SK-N-SH (cell line): ENCODE measurements at regions not wholly inside any gene's neighbourhood (a gene's known extent, or its start where the extent isn't known, plus 50 kb on each side); places are given as distances from the start of the nearest gene placed in this dataset.

Experiments
- CTCF ChIA-PET: fragments of 300-600, 350-600 bp; formaldehyde crosslinking; extraction: SDS; loops from one replicate; lab custom pipeline; 2021; lab: Yijun Ruan, JAX
- POLR2A ChIA-PET: fragments of 350-600 bp; sonication (Branson Sonifier 250); formaldehyde crosslinking; extraction: SDS; loops from one replicate; lab custom pipeline; 2020; ENCODE audit warnings: antibody characterized with exemption, inconsistent platforms; lab: Yijun Ruan, JAX
- DNase-seq: peaks from one replicate; pipeline ENCODE4 v3.0.0; 2012
- H2AFZ ChIP-seq: fragments of 200-600 bp; sonication (generic); 2 replicates; pipeline ENCODE4 v1.8.1; 2016; ENCODE audit warnings: antibody characterized with exemption, mild to moderate bottlenecking, low read depth
- H3F3A ChIP-seq: fragments of 200-600 bp; sonication (generic); replicated peaks from 2 replicates; pipeline ENCODE3; 2016; ENCODE audit warnings: antibody characterized with exemption, mild to moderate bottlenecking; ENCODE audit not compliant: insufficient read depth
- H3K27ac ChIP-seq, 2 experiments: fragments of 200-500 bp in 1 of 2; fragments of 200-600 bp in 1 of 2; sonication (Bioruptor generic) in 1 of 2; sonication (generic), shearing (Covaris generic) in 1 of 2; 2 replicates each; pipeline versions ENCODE4 v1.5.1 to v1.6.1; 2014 to 2016; ENCODE audit warnings: low read depth in 2 of 2, inconsistent platforms in 1 of 2, low read length in 1 of 2, mild to moderate bottlenecking in 1 of 2, mixed read lengths in 1 of 2
- H3K27me3 ChIP-seq: fragments of 200-600 bp; sonication (generic), shearing (Covaris generic); 2 replicates; pipeline ENCODE4 v1.6.1; 2016; ENCODE audit warnings: mixed run types; ENCODE audit not compliant: insufficient read depth
- H3K36me3 ChIP-seq, 2 experiments: fragments of 200-500 bp in 1 of 2; fragments of 200-600 bp in 1 of 2; sonication (Bioruptor generic) in 1 of 2; sonication (generic) in 1 of 2; replicated peaks in 1 of 2; 2 replicates each; pipeline versions ENCODE3 to v1.5.1; 2014 to 2016; ENCODE audit warnings: low read length in 1 of 2, mild to moderate bottlenecking in 1 of 2; ENCODE audit not compliant: insufficient read depth in 2 of 2, control insufficient read depth in 1 of 2
- H3K4me1 ChIP-seq, 2 experiments: fragments of 200-500 bp in 1 of 2; fragments of 200-600 bp in 1 of 2; sonication (Bioruptor generic) in 1 of 2; sonication (generic), shearing (Covaris generic) in 1 of 2; 2 replicates each; pipeline versions ENCODE4 v1.5.1 to v1.6.1; 2014 to 2016; ENCODE audit warnings: low read depth in 1 of 2, low read length in 1 of 2, mixed run types in 1 of 2; ENCODE audit not compliant: insufficient read depth in 2 of 2, control insufficient read depth in 1 of 2
- H3K4me2 ChIP-seq: fragments of 200-600 bp; sonication (generic), shearing (Covaris generic); 2 replicates; pipeline ENCODE4 v1.6.1; 2017; ENCODE audit warnings: mixed run types
- H3K4me3 ChIP-seq, 2 experiments: fragments of 200-500 bp in 1 of 2; fragments of 200-600 bp in 1 of 2; sonication (Bioruptor generic) in 1 of 2; sonication (generic), shearing (Covaris generic) in 1 of 2; 2 replicates each; pipeline versions ENCODE4 v1.5.1 to v1.8.1; 2014 to 2016; ENCODE audit warnings: low read depth in 2 of 2, inconsistent platforms in 1 of 2, low read length in 1 of 2, mild to moderate bottlenecking in 1 of 2, mixed read lengths in 1 of 2, moderate library complexity in 1 of 2
- H3K79me2 ChIP-seq: fragments of 200-600 bp; sonication (generic); 2 replicates; pipeline ENCODE4 v1.8.1; 2017; ENCODE audit warnings: mild to moderate bottlenecking; ENCODE audit not compliant: insufficient read depth
- H3K9ac ChIP-seq: fragments of 200-600 bp; sonication (generic); 2 replicates; pipeline ENCODE4 v1.6.1; 2017; ENCODE audit warnings: mixed run types
- H3K9me2 ChIP-seq: fragments of 200-600 bp; sonication (generic); 2 replicates; pipeline ENCODE4 v1.6.1; 2017; ENCODE audit warnings: mixed run types
- H3K9me3 ChIP-seq: fragments of 200-600 bp; sonication (generic); 2 replicates; pipeline ENCODE4 v1.6.1; 2017; ENCODE audit warnings: mixed run types, mild to moderate bottlenecking, moderate library complexity
- H4K20me1 ChIP-seq: fragments of 200-600 bp; sonication (generic); 2 replicates; pipeline ENCODE4 v1.6.1; 2017; ENCODE audit warnings: mild to moderate bottlenecking, mixed run types; ENCODE audit not compliant: insufficient read depth
- ELF1 ChIP-seq: IDR thresholded peaks from 2 replicates; pipeline ENCODE4 v1.4.0; 2012
- EP300 ChIP-seq, 2 experiments: IDR thresholded peaks; 2 replicates each; pipeline versions ENCODE4 v1.4.0 to v1.6.1; 2012; ENCODE audit warnings: borderline replicate concordance in 1 of 2, low read depth in 1 of 2, low read length in 1 of 2
- FOSL2 ChIP-seq: IDR thresholded peaks from 2 replicates; pipeline ENCODE4 v1.4.0; 2012; ENCODE audit warnings: low read depth, mild to moderate bottlenecking, moderate library complexity, borderline replicate concordance
- MEF2A ChIP-seq: IDR thresholded peaks from 2 replicates; pipeline ENCODE4 v1.4.0; 2012; ENCODE audit warnings: low read depth, borderline replicate concordance
- NFIC ChIP-seq: IDR thresholded peaks from 2 replicates; pipeline ENCODE4 v1.4.0; 2012; ENCODE audit warnings: borderline replicate concordance
- RAD21 ChIP-seq: IDR thresholded peaks from 2 replicates; pipeline ENCODE4 v1.6.1; 2012; ENCODE audit warnings: mild to moderate bottlenecking, low read length
- RCOR1 ChIP-seq: fragments of 150-350 bp; IDR thresholded peaks from 2 replicates; pipeline ENCODE4 v1.6.1; 2017; ENCODE audit warnings: antibody characterized with exemption, low read length
- SMC3 ChIP-seq: IDR thresholded peaks from 2 replicates; pipeline ENCODE4 v1.6.1; 2012; ENCODE audit warnings: low read depth, low read length, improper control_type of control experiment
- TAF1 ChIP-seq: IDR thresholded peaks from 2 replicates; pipeline ENCODE4 v1.6.1; 2012; ENCODE audit warnings: low read depth, mild to moderate bottlenecking, low read length, moderate library complexity, borderline replicate concordance
- TCF12 ChIP-seq: IDR thresholded peaks from 2 replicates; pipeline ENCODE4 v1.4.0; 2012
- TEAD4 ChIP-seq: IDR thresholded peaks from 2 replicates; pipeline ENCODE4 v1.4.0; 2012; ENCODE audit warnings: mild to moderate bottlenecking, borderline replicate concordance; ENCODE audit not compliant: insufficient read depth
- WGBS: methylation state at CpG from one replicate; pipeline ENCODE4 v1.1.6; 2017; ENCODE audit warnings: low lambda C conversion rate; 5-methylcytosine and 5-hydroxymethylcytosine counted together
- TF ChIP-seq, protein P1 (sequence below): IDR thresholded peaks from 2 replicates; pipeline ENCODE4 v1.6.1; 2012; ENCODE audit warnings: mild to moderate bottlenecking, low read depth, low read length, moderate library complexity
- TF ChIP-seq, protein P2 (sequence below): IDR thresholded peaks from 2 replicates; pipeline ENCODE4; 2012
- TF ChIP-seq, protein P3 (sequence below): fragments of 150-350 bp; IDR thresholded peaks from 2 replicates; pipeline ENCODE4 v1.6.1; 2017; ENCODE audit warnings: antibody characterized with exemption, low read length, low read depth, borderline replicate concordance

DNA sequence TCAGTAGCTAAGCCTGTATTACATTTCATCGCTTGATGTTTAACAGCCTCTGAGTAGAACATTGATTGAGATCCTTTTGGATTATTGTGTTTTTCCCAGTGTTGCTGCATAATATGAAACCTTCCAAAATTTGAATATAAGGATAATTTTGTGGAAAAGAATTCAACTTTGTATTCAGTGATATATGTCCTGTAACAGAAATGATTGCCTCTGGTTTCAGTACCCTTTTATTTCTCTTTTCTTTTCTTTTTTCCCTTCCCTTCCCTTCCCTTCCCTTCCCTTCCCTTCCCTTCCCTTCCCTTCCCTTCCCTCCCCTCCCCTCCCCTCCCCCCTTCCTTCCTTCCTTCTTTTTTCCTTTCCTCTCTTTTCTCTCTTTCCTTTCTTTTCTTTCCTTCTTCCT lies 74.6 kb downstream of the UTRN start (continued):
- TF ChIP-seq, protein P1, sequence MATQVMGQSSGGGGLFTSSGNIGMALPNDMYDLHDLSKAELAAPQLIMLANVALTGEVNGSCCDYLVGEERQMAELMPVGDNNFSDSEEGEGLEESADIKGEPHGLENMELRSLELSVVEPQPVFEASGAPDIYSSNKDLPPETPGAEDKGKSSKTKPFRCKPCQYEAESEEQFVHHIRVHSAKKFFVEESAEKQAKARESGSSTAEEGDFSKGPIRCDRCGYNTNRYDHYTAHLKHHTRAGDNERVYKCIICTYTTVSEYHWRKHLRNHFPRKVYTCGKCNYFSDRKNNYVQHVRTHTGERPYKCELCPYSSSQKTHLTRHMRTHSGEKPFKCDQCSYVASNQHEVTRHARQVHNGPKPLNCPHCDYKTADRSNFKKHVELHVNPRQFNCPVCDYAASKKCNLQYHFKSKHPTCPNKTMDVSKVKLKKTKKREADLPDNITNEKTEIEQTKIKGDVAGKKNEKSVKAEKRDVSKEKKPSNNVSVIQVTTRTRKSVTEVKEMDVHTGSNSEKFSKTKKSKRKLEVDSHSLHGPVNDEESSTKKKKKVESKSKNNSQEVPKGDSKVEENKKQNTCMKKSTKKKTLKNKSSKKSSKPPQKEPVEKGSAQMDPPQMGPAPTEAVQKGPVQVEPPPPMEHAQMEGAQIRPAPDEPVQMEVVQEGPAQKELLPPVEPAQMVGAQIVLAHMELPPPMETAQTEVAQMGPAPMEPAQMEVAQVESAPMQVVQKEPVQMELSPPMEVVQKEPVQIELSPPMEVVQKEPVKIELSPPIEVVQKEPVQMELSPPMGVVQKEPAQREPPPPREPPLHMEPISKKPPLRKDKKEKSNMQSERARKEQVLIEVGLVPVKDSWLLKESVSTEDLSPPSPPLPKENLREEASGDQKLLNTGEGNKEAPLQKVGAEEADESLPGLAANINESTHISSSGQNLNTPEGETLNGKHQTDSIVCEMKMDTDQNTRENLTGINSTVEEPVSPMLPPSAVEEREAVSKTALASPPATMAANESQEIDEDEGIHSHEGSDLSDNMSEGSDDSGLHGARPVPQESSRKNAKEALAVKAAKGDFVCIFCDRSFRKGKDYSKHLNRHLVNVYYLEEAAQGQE, result no peak
- TF ChIP-seq, protein P2, sequence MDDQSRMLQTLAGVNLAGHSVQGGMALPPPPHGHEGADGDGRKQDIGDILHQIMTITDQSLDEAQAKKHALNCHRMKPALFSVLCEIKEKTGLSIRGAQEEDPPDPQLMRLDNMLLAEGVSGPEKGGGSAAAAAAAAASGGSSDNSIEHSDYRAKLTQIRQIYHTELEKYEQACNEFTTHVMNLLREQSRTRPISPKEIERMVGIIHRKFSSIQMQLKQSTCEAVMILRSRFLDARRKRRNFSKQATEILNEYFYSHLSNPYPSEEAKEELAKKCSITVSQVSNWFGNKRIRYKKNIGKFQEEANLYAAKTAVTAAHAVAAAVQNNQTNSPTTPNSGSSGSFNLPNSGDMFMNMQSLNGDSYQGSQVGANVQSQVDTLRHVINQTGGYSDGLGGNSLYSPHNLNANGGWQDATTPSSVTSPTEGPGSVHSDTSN, result no peak
- TF ChIP-seq SMC3, result no peak
- no peak for TF ChIP-seq RCOR1
- TF ChIP-seq TAF1, result no peak
- TF ChIP-seq, protein P3, sequence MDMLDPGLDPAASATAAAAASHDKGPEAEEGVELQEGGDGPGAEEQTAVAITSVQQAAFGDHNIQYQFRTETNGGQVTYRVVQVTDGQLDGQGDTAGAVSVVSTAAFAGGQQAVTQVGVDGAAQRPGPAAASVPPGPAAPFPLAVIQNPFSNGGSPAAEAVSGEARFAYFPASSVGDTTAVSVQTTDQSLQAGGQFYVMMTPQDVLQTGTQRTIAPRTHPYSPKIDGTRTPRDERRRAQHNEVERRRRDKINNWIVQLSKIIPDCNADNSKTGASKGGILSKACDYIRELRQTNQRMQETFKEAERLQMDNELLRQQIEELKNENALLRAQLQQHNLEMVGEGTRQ, result no peak
- TF ChIP-seq EP300 (IDR thresholded peaks at IDR 0.05; ENCODE audit: borderline replicate concordance in 1 of 2, low read depth in 1 of 2, low read length in 1 of 2), result no peak

DNA sequence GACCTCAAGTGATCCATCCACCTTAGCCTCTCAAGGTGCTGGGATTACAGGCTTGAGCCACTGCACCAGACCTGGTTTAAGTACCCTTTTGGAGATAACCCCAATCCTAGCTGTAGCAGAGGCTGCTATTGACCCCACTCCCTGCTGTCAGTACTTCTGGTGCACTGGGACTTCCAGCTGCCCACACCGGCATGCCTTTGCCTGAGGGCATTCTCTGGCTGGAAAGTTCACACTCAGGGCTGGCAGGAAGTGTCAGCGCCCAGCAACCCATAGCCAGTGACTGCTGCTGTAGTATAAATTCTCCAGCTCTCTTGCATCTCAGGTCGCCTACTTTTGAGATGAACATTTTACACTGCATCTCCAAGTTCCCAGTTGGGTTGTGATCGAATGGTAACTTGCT lies 75.3 kb downstream of the UTRN start:
- TF ChIP-seq MEF2A (no peak), TCF12 (no peak), RAD21 (no peak), FOSL2 (no peak), NFIC (no peak), SMC3 (no peak), TEAD4 (no peak), ELF1 (no peak)
- TF ChIP-seq, protein P1, result no peak
- H3K9me2 ChIP-seq, result no peaks in the 10 kb centered on the region
- DNase-seq, result no peak
- peaks cover 3 to 6% of the 10 kb centered on the region in 2 experiments; a peak in 3 of 4 replicates for H3K4me1 ChIP-seq
- no peaks in the 10 kb centered on the region for H4K20me1 ChIP-seq
- POLR2A ChIA-PET, result no interaction called here
- H3F3A ChIP-seq, result no peaks in the 10 kb centered on the region
- H3K9me3 ChIP-seq, result no peaks in the 10 kb centered on the region
- no peak overlapping the region for H3K9ac ChIP-seq
- H2AFZ ChIP-seq, result no peak overlapping the region
- H3K27ac ChIP-seq, result no peak overlapping the region
- H3K36me3 ChIP-seq, result no peaks in the 10 kb centered on the region
- CTCF ChIA-PET, result no interaction called here
- 7% methylated on average over 4 of the region's 4 CpGs for WGBS
- no peak overlapping the region for H3K4me2 ChIP-seq
- H3K27me3 ChIP-seq, result no peaks in the 10 kb centered on the region
- peaks cover 8% of the 10 kb centered on the region for H3K79me2 ChIP-seq
- no peak overlapping the region for H3K4me3 ChIP-seq
